Mammary epithelial cell (primary cell): ENCODE measurements at regions not wholly inside any gene's neighbourhood (a gene's known extent, or its start where the extent isn't known, plus 50 kb on each side); places are given as distances from the start of the nearest gene placed in this dataset.

Experiments
- EZH2 ChIP-seq: IDR thresholded peaks from 2 replicates; pipeline ENCODE4 v1.6.1; 2012; ENCODE audit warnings: low read length, inconsistent platforms, borderline replicate concordance
- TF ChIP-seq, protein P1 (sequence below), 2 donors: IDR thresholded peaks in 1 of 2; conservative IDR thresholded peaks in 1 of 2; 2 replicates each; pipeline ENCODE4 v1.5.1; 2011 to 2012; ENCODE audit warnings: inconsistent platforms in 2 of 2, low read length in 2 of 2, mild to moderate bottlenecking in 2 of 2, control low read depth in 1 of 2, low read depth in 1 of 2; ENCODE audit not compliant: insufficient read depth in 1 of 2; ENCODE audit errors: extremely low read depth in 1 of 2

DNA sequence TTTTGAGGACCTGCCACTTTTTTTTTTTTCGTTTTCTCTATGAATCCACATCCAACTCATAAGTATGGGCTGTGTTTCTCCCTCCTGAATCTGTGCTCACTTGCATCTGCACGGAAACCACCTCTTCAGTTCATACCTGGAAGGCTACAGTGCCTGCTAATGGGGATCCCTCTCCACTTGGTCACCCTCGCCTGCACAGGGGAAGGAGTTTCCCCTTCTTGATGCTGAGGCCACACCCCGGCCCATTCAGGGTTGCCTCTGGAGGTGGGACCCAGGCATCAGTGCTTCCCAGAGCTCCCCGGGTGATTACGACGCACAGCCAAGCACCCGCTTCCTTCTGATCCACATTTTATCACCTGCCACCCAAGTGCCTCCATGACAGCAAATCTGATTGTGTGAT is 85.9 kb upstream of the TBC1D3K start:
- TF ChIP-seq, protein P1, sequence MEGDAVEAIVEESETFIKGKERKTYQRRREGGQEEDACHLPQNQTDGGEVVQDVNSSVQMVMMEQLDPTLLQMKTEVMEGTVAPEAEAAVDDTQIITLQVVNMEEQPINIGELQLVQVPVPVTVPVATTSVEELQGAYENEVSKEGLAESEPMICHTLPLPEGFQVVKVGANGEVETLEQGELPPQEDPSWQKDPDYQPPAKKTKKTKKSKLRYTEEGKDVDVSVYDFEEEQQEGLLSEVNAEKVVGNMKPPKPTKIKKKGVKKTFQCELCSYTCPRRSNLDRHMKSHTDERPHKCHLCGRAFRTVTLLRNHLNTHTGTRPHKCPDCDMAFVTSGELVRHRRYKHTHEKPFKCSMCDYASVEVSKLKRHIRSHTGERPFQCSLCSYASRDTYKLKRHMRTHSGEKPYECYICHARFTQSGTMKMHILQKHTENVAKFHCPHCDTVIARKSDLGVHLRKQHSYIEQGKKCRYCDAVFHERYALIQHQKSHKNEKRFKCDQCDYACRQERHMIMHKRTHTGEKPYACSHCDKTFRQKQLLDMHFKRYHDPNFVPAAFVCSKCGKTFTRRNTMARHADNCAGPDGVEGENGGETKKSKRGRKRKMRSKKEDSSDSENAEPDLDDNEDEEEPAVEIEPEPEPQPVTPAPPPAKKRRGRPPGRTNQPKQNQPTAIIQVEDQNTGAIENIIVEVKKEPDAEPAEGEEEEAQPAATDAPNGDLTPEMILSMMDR (conservative IDR thresholded peaks at IDR 0.05 in 1 of 2, IDR thresholded peaks at IDR 0.05 in 1 of 2; ENCODE audit: extremely low read depth in 1 of 2, insufficient read depth in 1 of 2, low read depth in 1 of 2, low read length in 2 of 2): no peak
- no peak for TF ChIP-seq EZH2
